WTC11 (cell line): ENCODE measurements at regions not wholly inside any gene's neighbourhood (a gene's known extent, or its start where the extent isn't known, plus 50 kb on each side); places are given as distances from the start of the nearest gene placed in this dataset.

ENCODE experiments used
- ATAC-seq: fragments of 200-7000 bp; cut with Tn5 transposase; 2 replicates; pipeline ENCODE4 v1.10.0; 2021; ENCODE audit warnings: mild to moderate bottlenecking, moderate library complexity
- CTCF ChIA-PET: fragments of 300-600 bp; sonication (Branson Sonifier 250); formaldehyde crosslinking; loops from one replicate; lab custom pipeline; 2021; ENCODE audit warnings: antibody characterized with exemption; lab: Charles Lee
- POLR2A ChIA-PET: fragments of 350-600 bp; sonication (Branson Sonifier 250); formaldehyde crosslinking; loops from one replicate; lab custom pipeline; 2021; ENCODE audit warnings: antibody characterized with exemption; lab: Charles Lee
- DNase-seq: peaks from one replicate; pipeline ENCODE4 v3.0.0; 2021; ENCODE audit warnings: low spot score
- H3K27ac Mint-ChIP-seq: 2 replicates; pipeline ENCODE4 v1.8.0; 2021; ENCODE audit warnings: mixed read lengths
- H3K27me3 Mint-ChIP-seq: 2 replicates; pipeline ENCODE4 v1.8.0; 2021; ENCODE audit warnings: low read depth, mild to moderate bottlenecking, moderate library complexity, mixed read lengths
- H3K36me3 Mint-ChIP-seq: 2 replicates; pipeline ENCODE4 v1.8.0; 2021; ENCODE audit warnings: mixed read lengths
- H3K4me1 Mint-ChIP-seq: 2 replicates; pipeline ENCODE4 v1.8.0; 2022; ENCODE audit warnings: mixed read lengths
- H3K4me3 Mint-ChIP-seq: 2 replicates; pipeline ENCODE4 v1.8.0; 2021; ENCODE audit warnings: mild to moderate bottlenecking, moderate library complexity, mixed read lengths
- H3K9me3 Mint-ChIP-seq: 2 replicates; pipeline ENCODE4 v1.8.0; 2021; ENCODE audit warnings: mixed read lengths
- ATF3 ChIP-seq: sonication (generic); formaldehyde crosslinking; conservative IDR thresholded peaks from 2 replicates; pipeline ENCODE4 v1.8.1; 2022; ENCODE audit warnings: mild to moderate bottlenecking, missing genetic modification reagents
- CREM ChIP-seq: sonication (generic); formaldehyde crosslinking; IDR thresholded peaks from 2 replicates; pipeline ENCODE4 v1.8.1; 2022; ENCODE audit warnings: mild to moderate bottlenecking, missing genetic modification reagents, moderate library complexity
- CTCF ChIP-seq: fragments of 200-600 bp; IDR thresholded peaks from 2 replicates; pipeline ENCODE4 v1.8.0; 2022; ENCODE audit warnings: antibody characterized with exemption
- FOXP1 ChIP-seq: sonication (generic); formaldehyde crosslinking; IDR thresholded peaks from 2 replicates; pipeline ENCODE4 v1.8.0; 2022; ENCODE audit warnings: missing genetic modification reagents, mild to moderate bottlenecking, moderate library complexity, borderline replicate concordance
- HMGA2 ChIP-seq: fragments of 250-450 bp; sonication (Bioruptor Pico); IDR thresholded peaks from 2 replicates; pipeline ENCODE4 v1.4.0; 2021; ENCODE audit warnings: mild to moderate bottlenecking, moderate library complexity
- HMGXB4 ChIP-seq: sonication (generic); formaldehyde crosslinking; IDR thresholded peaks from 2 replicates; pipeline ENCODE4 v1.8.1; 2023; ENCODE audit warnings: mild to moderate bottlenecking, moderate library complexity, missing genetic modification reagents
- JUN ChIP-seq: sonication (generic); formaldehyde crosslinking; IDR thresholded peaks from 2 replicates; pipeline ENCODE4 v1.8.0; 2023; ENCODE audit warnings: mild to moderate bottlenecking, missing genetic modification reagents
- MLX ChIP-seq: sonication (generic); formaldehyde crosslinking; IDR thresholded peaks from 2 replicates; pipeline ENCODE4 v1.8.1; 2023; ENCODE audit warnings: mild to moderate bottlenecking, missing genetic modification reagents, moderate library complexity
- MXD4 ChIP-seq: fragments of 250-450 bp; sonication (Bioruptor Pico); IDR thresholded peaks from 2 replicates; pipeline ENCODE4 v1.8.0; 2021; ENCODE audit warnings: mild to moderate bottlenecking, moderate library complexity, borderline replicate concordance
- NFYB ChIP-seq: sonication (generic); formaldehyde crosslinking; conservative IDR thresholded peaks from 2 replicates; pipeline ENCODE4 v1.8.0; 2022; ENCODE audit warnings: low read depth, missing genetic modification reagents
- NR2C2 ChIP-seq: sonication (generic); formaldehyde crosslinking; IDR thresholded peaks from 2 replicates; pipeline ENCODE4 v1.8.0; 2022; ENCODE audit warnings: mild to moderate bottlenecking, missing genetic modification reagents
- PREB ChIP-seq: sonication (generic); formaldehyde crosslinking; IDR thresholded peaks from 2 replicates; pipeline ENCODE4 v1.8.1; 2022; ENCODE audit warnings: mild to moderate bottlenecking, missing genetic modification reagents, moderate library complexity, borderline replicate concordance
- USF2 ChIP-seq: sonication (generic); formaldehyde crosslinking; IDR thresholded peaks from 2 replicates; pipeline ENCODE4 v1.8.1; 2023; ENCODE audit warnings: mild to moderate bottlenecking, missing genetic modification reagents, moderate library complexity
- ZNF138 ChIP-seq: sonication (generic); formaldehyde crosslinking; conservative IDR thresholded peaks from 2 replicates; pipeline ENCODE4 v1.8.1; 2022; ENCODE audit warnings: mild to moderate bottlenecking, moderate library complexity, missing genetic modification reagents
- ZNF219 ChIP-seq: sonication (generic); formaldehyde crosslinking; IDR thresholded peaks from 2 replicates; pipeline ENCODE4 v1.8.0; 2023; ENCODE audit warnings: missing genetic modification reagents, mild to moderate bottlenecking, borderline replicate concordance
- ZNF396 ChIP-seq: fragments of 250-450 bp; sonication (Bioruptor Pico); IDR thresholded peaks from 2 replicates; pipeline ENCODE4 v1.8.0; 2021; ENCODE audit warnings: mild to moderate bottlenecking, moderate library complexity, borderline replicate concordance
- ZNF532 ChIP-seq: fragments of 250-450 bp; sonication (Bioruptor Pico); IDR thresholded peaks from 2 replicates; pipeline ENCODE4 v1.9.0; 2021; ENCODE audit warnings: mild to moderate bottlenecking, borderline replicate concordance
- ZNF671 ChIP-seq: fragments of 250-450 bp; sonication (Bioruptor Pico); IDR thresholded peaks from 2 replicates; pipeline ENCODE4 v1.8.0; 2021; ENCODE audit warnings: mild to moderate bottlenecking
- ZSCAN18 ChIP-seq: fragments of 250-450 bp; sonication (Bioruptor Pico); IDR thresholded peaks from 2 replicates; pipeline ENCODE4 v2.1.2; 2022; ENCODE audit warnings: mild to moderate bottlenecking, moderate library complexity

- POLR2A ChIA-PET, result no interaction called here
- DNase-seq (no peak), ATAC-seq (no peak)
- H3K27me3 Mint-ChIP-seq, result no peaks in the 10 kb centered on the region
- H3K4me3 Mint-ChIP-seq, result no peak overlapping the region
- no peak overlapping the region for H3K27ac Mint-ChIP-seq
- H3K9me3 Mint-ChIP-seq, result peaks cover 12% of the 10 kb centered on the region
- no peaks in the 10 kb centered on the region for H3K4me1 Mint-ChIP-seq
- H3K36me3 Mint-ChIP-seq, result peaks cover 7% of the 10 kb centered on the region
- CTCF ChIA-PET, result no interaction called here
- TF ChIP-seq HMGXB4 (no peak), FOXP1 (CRISPR knock-in tag) (no peak), ZNF219 (CRISPR knock-in tag) (no peak), MXD4 (CRISPR knock-in tag) (no peak)
These were observed 172.0 kb upstream of the LMCD1 start for GRCh38 chr3:8329598-8329997.

GRCh38 chr3:8336456-8336855, 165.2 kb upstream of the LMCD1 start:
- ChIA-PET CTCF (no interaction called here), POLR2A (no interaction called here)
- DNase-seq, result peak; percentile 56
- no peak overlapping the region for H3K4me3 Mint-ChIP-seq
- no peaks in the 10 kb centered on the region for H3K27me3 Mint-ChIP-seq
- peaks cover 10% of the 10 kb centered on the region for H3K9me3 Mint-ChIP-seq
- H3K4me1 Mint-ChIP-seq, result peaks cover 18% of the 10 kb centered on the region
- H3K27ac Mint-ChIP-seq, result no peak overlapping the region
- TF ChIP-seq CTCF, result peak; percentile 85
- no peak for TF ChIP-seq JUN (CRISPR knock-in tag)
- peak; percentile 67 for ATAC-seq
- no peaks in the 10 kb centered on the region for H3K36me3 Mint-ChIP-seq

GRCh38 chr3:8338424-8338823, 163.2 kb upstream of the LMCD1 start:
- Mint-ChIP-seq H3K4me1 (peaks cover 18% of the 10 kb centered on the region), H3K27ac (no peak overlapping the region; the same call in 1 of the 2 replicates), H3K27me3 (no peaks in the 10 kb centered on the region), H3K9me3 (peaks cover 13% of the 10 kb centered on the region), H3K36me3 (no peaks in the 10 kb centered on the region), H3K4me3 (no peak overlapping the region)
- 0 out of 2 replicates have a peak, but pooled peaks have one; percentile 32 for ATAC-seq
- ChIA-PET CTCF (no interaction called here), POLR2A (no interaction called here)
- DNase-seq, result no peak
- no peak for TF ChIP-seq HMGA2
- TF ChIP-seq ZSCAN18 (CRISPR knock-in tag), result no peak
- no peak for TF ChIP-seq ZNF396
- no peak for TF ChIP-seq ZNF671 (CRISPR knock-in tag)
- TF ChIP-seq PREB (CRISPR knock-in tag), result no peak
- no peak for TF ChIP-seq NFYB (CRISPR knock-in tag)
- TF ChIP-seq NR2C2 (CRISPR knock-in tag), result no peak
- TF ChIP-seq ATF3, result no peak
- TF ChIP-seq MLX (CRISPR knock-in tag), result no peak
- TF ChIP-seq USF2, result no peak
- no peak for TF ChIP-seq ZNF138 (CRISPR knock-in tag)
- TF ChIP-seq ZNF532 (CRISPR knock-in tag), result no peak
- no peak for TF ChIP-seq CREM (CRISPR knock-in tag)
